Embryonic facial prominence (tissue), 1 donor: ENCODE measurements at regions not wholly inside any gene's neighbourhood (a gene's known extent, or its start where the extent isn't known, plus 50 kb on each side); places are given as distances from the start of the nearest gene placed in this dataset.
"Not testable (repeated sequence)": the region's sequence is repeated elsewhere in the genome, so short reads cannot be mapped to it uniquely, and the experiment has no call there.

Experiments
- DNase-seq: peaks from one replicate; pipeline ENCODE4 v3.0.0-alpha.2; 2016; ENCODE audit errors: extremely low spot score

- no peak for DNase-seq
Observed at GRCh38 chr14:85052646-85053045, 477.3 kb upstream of the FLRT2 start.

- DNase-seq = no peak
Observed at GRCh38 chr14:85054178-85054577, 475.8 kb upstream of the FLRT2 start.

DNA sequence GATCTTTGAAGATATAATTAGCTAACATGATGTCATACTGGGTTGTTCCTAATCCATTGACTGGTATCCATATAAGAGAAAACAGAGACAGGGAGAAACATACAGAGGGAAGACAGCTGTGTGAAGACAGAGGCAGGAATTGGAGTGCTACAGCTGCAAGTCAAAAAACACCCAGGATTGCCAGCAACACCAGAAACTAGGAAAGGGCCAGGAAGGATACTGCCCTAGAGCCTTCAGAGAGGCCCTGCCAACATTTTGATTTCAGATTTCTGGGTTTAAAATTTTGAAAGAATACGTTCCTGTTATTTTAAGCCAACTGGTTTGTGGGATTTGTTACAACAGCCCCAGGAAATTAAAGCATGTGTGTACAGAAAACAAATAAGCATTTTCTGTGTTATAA is 473.7 kb upstream of the FLRT2 start:
- DNase-seq = no peak

GRCh38 chr14:85057221-85057620 is 472.7 kb upstream of the FLRT2 start:
- no peak for DNase-seq

- DNase-seq = no peak
Observed at GRCh38 chr14:85058150-85058549, 471.8 kb upstream of the FLRT2 start.

GRCh38 chr14:85060121-85060520 is 469.8 kb upstream of the FLRT2 start:
- DNase-seq = no peak

GRCh38 chr14:85061256-85061655 is 468.7 kb upstream of the FLRT2 start:
- no peak for DNase-seq

DNA sequence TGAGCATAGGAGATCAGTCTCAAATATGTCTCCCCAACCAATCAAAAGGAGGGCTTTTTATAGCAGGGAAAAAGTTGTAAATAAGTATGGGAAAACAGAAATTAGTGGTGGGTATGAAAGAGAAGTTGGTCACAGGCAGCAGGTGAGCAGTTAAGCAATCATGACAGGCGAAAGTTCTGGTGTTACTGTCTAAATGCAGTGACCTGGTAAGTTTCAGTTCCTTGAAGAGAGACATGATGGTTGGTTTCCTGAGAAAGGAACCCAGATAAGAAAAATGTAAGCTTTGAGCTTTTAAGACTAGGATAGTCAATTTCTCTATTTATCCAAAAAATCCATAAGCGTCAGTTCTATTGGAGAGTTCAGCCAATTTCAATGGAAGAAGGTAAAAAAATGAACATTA is 466.2 kb upstream of the FLRT2 start:
- no peak for DNase-seq

- DNase-seq = no peak
Observed at GRCh38 chr14:85071447-85071846, 458.5 kb upstream of the FLRT2 start.

- DNase-seq = no peak
Observed at GRCh38 chr14:85074955-85075354, 455.0 kb upstream of the FLRT2 start.

- no peak for DNase-seq
Observed at GRCh38 chr14:85075694-85076476, 454.1 kb upstream of the FLRT2 start.

DNA sequence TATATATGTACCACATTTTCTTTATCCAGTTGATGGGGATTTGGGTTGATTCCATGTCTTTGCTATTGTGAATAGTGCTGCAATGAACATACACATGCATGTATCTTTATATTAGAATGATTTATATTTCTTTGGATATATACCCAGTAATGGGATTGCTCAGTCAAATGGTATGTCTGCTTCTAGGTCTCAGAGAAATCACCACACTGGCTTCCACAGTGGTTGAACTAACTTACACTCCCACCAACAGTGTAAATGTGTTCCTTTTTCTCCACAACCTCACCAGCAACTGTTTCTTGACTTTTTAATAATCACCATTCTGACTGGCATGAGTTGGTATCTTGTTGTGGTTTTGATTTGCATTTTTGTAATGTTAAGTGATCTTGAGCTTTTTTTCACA is 452.2 kb upstream of the FLRT2 start:
- DNase-seq = not testable (repeated sequence)

GRCh38 chr14:85079842-85080730 is 449.9 kb upstream of the FLRT2 start:
- DNase-seq = no peak

- DNase-seq = no peak
Observed at GRCh38 chr14:85084344-85084743, 445.6 kb upstream of the FLRT2 start.

DNA sequence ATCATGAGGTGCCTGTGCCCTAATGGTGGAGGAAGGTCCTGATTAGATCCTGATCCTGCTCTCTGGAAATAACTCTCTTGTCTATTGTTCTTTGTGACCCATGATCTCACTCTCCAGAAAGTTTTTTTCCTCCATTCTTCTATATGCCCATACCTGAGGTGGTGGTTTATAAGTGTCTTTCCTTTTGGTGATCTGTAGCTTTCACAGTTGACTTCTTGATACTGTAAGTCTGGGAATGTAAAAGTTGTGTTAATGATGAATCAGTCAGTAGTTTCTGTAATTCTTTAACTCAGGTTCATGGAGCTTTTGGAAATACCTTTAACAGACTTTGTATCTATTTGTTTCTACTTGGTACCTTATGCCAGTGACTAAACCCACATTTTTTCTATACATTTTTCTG is 444.0 kb upstream of the FLRT2 start:
- no peak for DNase-seq

GRCh38 chr14:85087201-85087600 is 442.7 kb upstream of the FLRT2 start:
- no peak for DNase-seq

- DNase-seq = no peak
Observed at GRCh38 chr14:85088192-85088591, 441.8 kb upstream of the FLRT2 start.

- no peak for DNase-seq
Observed at GRCh38 chr14:85090681-85091080, 439.3 kb upstream of the FLRT2 start.

- no peak for DNase-seq
Observed at GRCh38 chr14:85093631-85094330, 436.2 kb upstream of the FLRT2 start.

- no peak for DNase-seq
Observed at GRCh38 chr14:85102591-85102990, 427.4 kb upstream of the FLRT2 start.

- DNase-seq = no peak
Observed at GRCh38 chr14:85106506-85106905, 423.4 kb upstream of the FLRT2 start.

GRCh38 chr14:85112762-85113161 is 417.2 kb upstream of the FLRT2 start:
- no peak for DNase-seq
